Right ventricle myocardium superior (tissue), 1 donor: ENCODE measurements at regions not wholly inside any gene's neighbourhood (a gene's known extent, or its start where the extent isn't known, plus 50 kb on each side); places are given as distances from the start of the nearest gene placed in this dataset.
"Not testable (repeated sequence)": the region's sequence is repeated elsewhere in the genome, so short reads cannot be mapped to it uniquely, and the experiment has no call there.

Experiments
- ATAC-seq: fragments of 200-7000 bp; cut with Tn5 transposase; one replicate; pipeline ENCODE4 v1.9.1; 2020; ENCODE audit warnings: mild to moderate bottlenecking; ENCODE audit not compliant: poor library complexity
- DNase-seq: peaks from one replicate; pipeline ENCODE4 v3.0.0-alpha.2; 2020
- intact Hi-C: fragments of 100-400 bp; cut with DNase I; formaldehyde crosslinking; loops from one replicate; pipeline ENCODE4 v1.11.2; 2022
- donor health status: DM: no; HTN: yes; CAD: no; lungs with severe emphysema.

- no peak for DNase-seq
These were observed 815.0 kb downstream of the LRRIQ3 start for GRCh38 chr1:73382966-73383365.

GRCh38 chr1:73366734-73367413 is 831.1 kb downstream of the LRRIQ3 start:
- no peak for ATAC-seq
- intact Hi-C loops, result no loop called here
- DNase-seq, result no peak

More at GRCh38 chr1:73382966-73383365, 815.0 kb downstream of the LRRIQ3 start:
- ATAC-seq, result no peak
- intact Hi-C loops, result no loop called here

GRCh38 chr1:73359001-73359400 is 839.0 kb downstream of the LRRIQ3 start:
- DNase-seq (no peak), ATAC-seq (no peak)
- intact Hi-C loops, result no loop called here

- intact Hi-C loops, result no loop called here
- DNase-seq (no peak), ATAC-seq (no peak)
These were observed 841.5 kb downstream of the LRRIQ3 start for GRCh38 chr1:73356485-73356884.

- no peak for DNase-seq
- ATAC-seq, result no peak
- intact Hi-C loops, result no loop called here
These were observed 854.0 kb downstream of the LRRIQ3 start for GRCh38 chr1:73343947-73344346.

- no peak for DNase-seq
- ATAC-seq, result no peak
- intact Hi-C loops, result no loop called here
These were observed 864.0 kb downstream of the LRRIQ3 start for GRCh38 chr1:73333847-73334503.

- intact Hi-C loops, result no loop called here
- DNase-seq, result no peak
- no peak for ATAC-seq
These were observed 866.2 kb downstream of the LRRIQ3 start for GRCh38 chr1:73331726-73332125.

- intact Hi-C loops, result no loop called here
These were observed 870.0 kb downstream of the LRRIQ3 start for GRCh38 chr1:73327998-73328397.

GRCh38 chr1:73327180-73327793 is 870.7 kb downstream of the LRRIQ3 start:
- DNase-seq, result no peak

More at GRCh38 chr1:73327998-73328397, 870.0 kb downstream of the LRRIQ3 start:
- no peak for DNase-seq
- no peak for ATAC-seq

GRCh38 chr1:73326663-73327062 is 871.3 kb downstream of the LRRIQ3 start:
- ATAC-seq, result no peak
- intact Hi-C loops, result no loop called here
- DNase-seq, result no peak

More at GRCh38 chr1:73327180-73327793, 870.7 kb downstream of the LRRIQ3 start:
- intact Hi-C loops, result no loop called here
- no peak for ATAC-seq

- intact Hi-C loops, result no loop called here
- ATAC-seq, result no peak
- no peak for DNase-seq
These were observed 887.1 kb downstream of the LRRIQ3 start for GRCh38 chr1:73310797-73311381.

- intact Hi-C loops, result no loop called here
- DNase-seq (no peak), ATAC-seq (no peak)
These were observed 890.9 kb downstream of the LRRIQ3 start for GRCh38 chr1:73306899-73307555.

GRCh38 chr1:73273886-73274285 is 924.1 kb downstream of the LRRIQ3 start:
- intact Hi-C loops, result no loop called here

GRCh38 chr1:73245196-73245595 is 952.8 kb downstream of the LRRIQ3 start:
- ATAC-seq, DNase-seq, intact Hi-C loops: not testable (repeated sequence)

More at GRCh38 chr1:73273886-73274285, 924.1 kb downstream of the LRRIQ3 start:
- no peak for DNase-seq
- no peak for ATAC-seq

- DNase-seq (no peak), ATAC-seq (no peak)
- intact Hi-C loops, result no loop called here
These were observed 936.7 kb upstream of the NEGR1 start for GRCh38 chr1:73218995-73219546.

GRCh38 chr1:73205294-73205973 is 923.1 kb upstream of the NEGR1 start:
- ATAC-seq (no peak), DNase-seq (no peak)
- intact Hi-C loops, result no loop called here

- DNase-seq (no peak), ATAC-seq (no peak)
- intact Hi-C loops, result no loop called here
These were observed 915.6 kb upstream of the NEGR1 start for GRCh38 chr1:73197972-73198371.

GRCh38 chr1:73194965-73195364 is 912.6 kb upstream of the NEGR1 start:
- no peak for ATAC-seq
- DNase-seq, result no peak
- intact Hi-C loops, result no loop called here
